ENCODE measurements at regions not wholly inside any gene's neighbourhood (a gene's known extent, or its start where the extent isn't known, plus 50 kb on each side); places are given as distances from the start of the nearest gene placed in this dataset.

GRCh38 chr5:106853266-106853665 is 817.5 kb downstream of the EFNA5 start:
- Histone ChIP-seq H3K36me3 (no peaks in the 10 kb centered on the region), H3K27me3 (no peaks in the 10 kb centered on the region), H3K27ac (no peak overlapping the region), H3K4me3 (no peak overlapping the region), H3K4me1 (no peaks in the 10 kb centered on the region), H3K9me3 (no peaks in the 10 kb centered on the region)
- no peak for TF ChIP-seq CTCF (IDR thresholded peaks at IDR 0.05)
- intact Hi-C loops (cut with DNase I; ENCODE audit: low total_unique reads) = no loop called here
- DNase-seq = no peak

- no peak overlapping the region for H3K4me3 ChIP-seq
- no peak for TF ChIP-seq CTCF (IDR thresholded peaks at IDR 0.05)
- H3K36me3 ChIP-seq = no peaks in the 10 kb centered on the region
- intact Hi-C loops (cut with DNase I; ENCODE audit: low total_unique reads) = no loop called here
- H3K27ac ChIP-seq = no peak overlapping the region
- H3K4me1 ChIP-seq = no peaks in the 10 kb centered on the region
- no peak for DNase-seq
- no peaks in the 10 kb centered on the region for H3K27me3 ChIP-seq
- no peaks in the 10 kb centered on the region for H3K9me3 ChIP-seq
Observed at GRCh38 chr5:106849266-106849665, 821.5 kb downstream of the EFNA5 start.

- Histone ChIP-seq H3K36me3 (no peaks in the 10 kb centered on the region), H3K9me3 (no peaks in the 10 kb centered on the region), H3K4me3 (no peak overlapping the region), H3K27me3 (no peaks in the 10 kb centered on the region), H3K4me1 (no peaks in the 10 kb centered on the region), H3K27ac (no peak overlapping the region)
- intact Hi-C loops (cut with DNase I; ENCODE audit: low total_unique reads) = no loop called here
- no peak for TF ChIP-seq CTCF (IDR thresholded peaks at IDR 0.05)
- DNase-seq = no peak
Observed at GRCh38 chr5:106843812-106844416, 826.8 kb downstream of the EFNA5 start.

- H3K27me3 ChIP-seq = no peaks in the 10 kb centered on the region
- TF ChIP-seq CTCF (IDR thresholded peaks at IDR 0.05) = no peak
- DNase-seq = no peak
- no peak overlapping the region for H3K4me3 ChIP-seq
- no peaks in the 10 kb centered on the region for H3K36me3 ChIP-seq
- H3K4me1 ChIP-seq = no peaks in the 10 kb centered on the region
- no peaks in the 10 kb centered on the region for H3K9me3 ChIP-seq
- intact Hi-C loops (cut with DNase I; ENCODE audit: low total_unique reads) = no loop called here
- H3K27ac ChIP-seq = no peak overlapping the region
Observed at GRCh38 chr5:106833517-106833916, 837.2 kb downstream of the EFNA5 start.

GRCh38 chr5:106827061-106827460 is 843.7 kb downstream of the EFNA5 start:
- Histone ChIP-seq H3K4me1 (no peaks in the 10 kb centered on the region), H3K27me3 (no peaks in the 10 kb centered on the region), H3K27ac (no peak overlapping the region), H3K36me3 (no peaks in the 10 kb centered on the region), H3K4me3 (no peak overlapping the region), H3K9me3 (no peaks in the 10 kb centered on the region)
- intact Hi-C loops (cut with DNase I; ENCODE audit: low total_unique reads) = no loop called here
- DNase-seq = no peak
- TF ChIP-seq CTCF (IDR thresholded peaks at IDR 0.05) = no peak

GRCh38 chr5:106825374-106825773 is 845.4 kb downstream of the EFNA5 start:
- no peak overlapping the region for H3K4me3 ChIP-seq
- no peaks in the 10 kb centered on the region for H3K9me3 ChIP-seq
- intact Hi-C loops (cut with DNase I; ENCODE audit: low total_unique reads) = no loop called here
- no peaks in the 10 kb centered on the region for H3K4me1 ChIP-seq
- no peaks in the 10 kb centered on the region for H3K36me3 ChIP-seq
- H3K27me3 ChIP-seq = no peaks in the 10 kb centered on the region
- no peak for DNase-seq
- no peak overlapping the region for H3K27ac ChIP-seq
- no peak for TF ChIP-seq CTCF (IDR thresholded peaks at IDR 0.05)
